A549 (cell line): ENCODE measurements at regions not wholly inside any gene's neighbourhood (a gene's known extent, or its start where the extent isn't known, plus 50 kb on each side); places are given as distances from the start of the nearest gene placed in this dataset.

Source experiments
- ATAC-seq, 2 experiments: fragments of 200-7000 bp in 1 of 2; fragments of >200 bp in 1 of 2; cut with Nextera tagmentation in 1 of 2; cut with Tn5 transposase in 1 of 2; 3 replicates each; pipeline versions ENCODE4 v1.8.0 to v1.9.1; 2018 to 2020; ENCODE audit warnings: mild to moderate bottlenecking in 1 of 2, moderate library complexity in 1 of 2
- CTCF ChIA-PET: fragments of 300-600 bp; sonication (Branson Sonifier 250); formaldehyde crosslinking; extraction: SDS; loops from one replicate; lab custom pipeline; 2021; ENCODE audit warnings: antibody characterized with exemption, inconsistent platforms; lab: Yijun Ruan, JAX
- POLR2A ChIA-PET: fragments of 350-600 bp; formaldehyde crosslinking; extraction: SDS; loops from one replicate; lab custom pipeline; 2021; ENCODE audit warnings: antibody characterized with exemption, inconsistent platforms; lab: Yijun Ruan, JAX
- DNase-seq, 2 experiments: peaks; one replicate each; pipeline versions ENCODE4 v3.0.0 to v3.0.0-alpha.2; 2011 to 2016; ENCODE audit warnings: low read depth in 1 of 2, low spot score in 1 of 2
- FAIRE-seq: peaks from 2 replicates; lab custom pipeline; 2011; peaks lifted over from hg19 to GRCh38; lab: Jason Lieb, UNC
- H3K27ac ChIP-seq, 2 experiments: fragments of >200 bp; sonication (Bioruptor Twin); formaldehyde crosslinking; 3 replicates each; pipeline ENCODE4 v1.5.1; 2016 to 2017
- H3K4me1 ChIP-seq: fragments of >200 bp; sonication (Bioruptor Twin); formaldehyde crosslinking; 3 replicates; pipeline ENCODE4 v1.6.1; 2016
- H3K4me2 ChIP-seq: fragments of >200 bp; sonication (Bioruptor Twin); formaldehyde crosslinking; 3 replicates; pipeline ENCODE4 v1.6.1; 2016
- H3K4me3 ChIP-seq: fragments of >200 bp; sonication (Bioruptor Twin); formaldehyde crosslinking; 3 replicates; pipeline ENCODE4 v1.5.1; 2016
- H3K9me3 ChIP-seq: fragments of >200 bp; sonication (Bioruptor Twin); formaldehyde crosslinking; 3 replicates; pipeline ENCODE4 v1.6.1; 2016
- BHLHE40 ChIP-seq: IDR thresholded peaks from 2 replicates; pipeline ENCODE4 v1.6.1; 2012; ENCODE audit warnings: low read depth, low read length, inconsistent platforms
- CEBPB ChIP-seq, 2 experiments: fragments of >200 bp in 1 of 2; sonication (Bioruptor Twin) in 1 of 2; formaldehyde crosslinking in 1 of 2; IDR thresholded peaks; 2 replicates each; pipeline ENCODE4 v1.6.1; 2012 to 2016
- FOXS1 ChIP-seq: fragments of 250-450 bp; sonication (Bioruptor Pico); IDR thresholded peaks from 2 replicates; pipeline ENCODE4 v1.5.0; 2020; ENCODE audit warnings: mild to moderate bottlenecking, moderate library complexity
- HOXA7 ChIP-seq: fragments of 250-450 bp; sonication (Bioruptor Pico); IDR thresholded peaks from 2 replicates; pipeline ENCODE4 v1.5.0; 2020; ENCODE audit warnings: mild to moderate bottlenecking, moderate library complexity
- HOXB13 ChIP-seq: fragments of 250-450 bp; sonication (Bioruptor Pico); IDR thresholded peaks from 2 replicates; pipeline ENCODE4 v1.5.0; 2020; ENCODE audit warnings: low read depth, mild to moderate bottlenecking, moderate library complexity
- HOXB5 ChIP-seq: fragments of 250-450 bp; sonication (Bioruptor Pico); IDR thresholded peaks from 2 replicates; pipeline ENCODE4 v1.5.0; 2020; ENCODE audit warnings: mild to moderate bottlenecking, moderate library complexity
- MAZ ChIP-seq: fragments of 150-350 bp; IDR thresholded peaks from 2 replicates; pipeline ENCODE4 v1.6.1; 2014; ENCODE audit warnings: antibody characterized with exemption, low read depth, low read length, borderline replicate concordance
- NPAS2 ChIP-seq: fragments of 250-450 bp; sonication (Bioruptor Pico); IDR thresholded peaks from 2 replicates; pipeline ENCODE4 v1.8.0; 2022; ENCODE audit warnings: mild to moderate bottlenecking, moderate library complexity, borderline replicate concordance
- POLR2AphosphoS2 ChIP-seq: conservative IDR thresholded peaks from 2 replicates; pipeline ENCODE4 v1.6.1; 2012; ENCODE audit warnings: low read length, improper control_type of control experiment, inconsistent platforms
- REST ChIP-seq: fragments of 200-600 bp; sonication (generic); IDR thresholded peaks from 2 replicates; pipeline ENCODE4 v1.6.1; 2016; ENCODE audit warnings: antibody characterized with exemption, mild to moderate bottlenecking, moderate library complexity
- RFX5 ChIP-seq: fragments of 450-650 bp; IDR thresholded peaks from 2 replicates; pipeline ENCODE4 v1.7.1; 2014; ENCODE audit warnings: antibody characterized with exemption, mild to moderate bottlenecking, moderate library complexity
- TFCP2L1 ChIP-seq: fragments of 250-450 bp; sonication (Bioruptor Pico); IDR thresholded peaks from 2 replicates; pipeline ENCODE4 v1.5.0; 2021; ENCODE audit warnings: mild to moderate bottlenecking
- TP53 ChIP-seq: fragments of 250-450 bp; sonication (Bioruptor Pico); IDR thresholded peaks from 2 replicates; pipeline ENCODE4 v1.5.0; 2021; ENCODE audit warnings: mild to moderate bottlenecking, moderate library complexity
- ZC3H11A ChIP-seq: fragments of 450-650 bp; IDR thresholded peaks from 2 replicates; pipeline ENCODE4 v1.6.1; 2014; ENCODE audit warnings: antibody characterized with exemption, mild to moderate bottlenecking
- ZSCAN20 ChIP-seq: fragments of 250-450 bp; sonication (Bioruptor Pico); IDR thresholded peaks from 2 replicates; pipeline ENCODE4 v1.8.0; 2022; ENCODE audit warnings: mild to moderate bottlenecking, moderate library complexity
- WGBS: methylation state at CpG from one replicate; pipeline ENCODE4 v1.1.6; 2017; ENCODE audit errors: missing lambda C conversion rate; 5-methylcytosine and 5-hydroxymethylcytosine counted together
- TF ChIP-seq, protein P1 (sequence below): fragments of >200 bp; sonication (Bioruptor Twin); formaldehyde crosslinking; IDR thresholded peaks from 3 replicates; pipeline ENCODE4 v1.5.1; 2016

GRCh38 chr6:44737829-44738528 is 350.5 kb downstream of the CDC5L start:
- no peak; a peak in 1 of 6 replicates for ATAC-seq
- CTCF ChIA-PET = no interaction called here
- H3K4me1 ChIP-seq = peaks cover 9% of the 10 kb centered on the region; the same call in 2 of the 3 replicates
- FAIRE-seq = no peak
- WGBS = 63% methylated on average over 4 of the region's 6 CpGs
- TF ChIP-seq TP53 (CRISPR knock-in tag) = no peak
- TF ChIP-seq ZSCAN20 (CRISPR knock-in tag) = no peak
- no peak for TF ChIP-seq CEBPB (IDR thresholded peaks at IDR 0.05)
- TF ChIP-seq POLR2AphosphoS2 = no peak
- TF ChIP-seq FOXS1 (CRISPR knock-in tag) = no peak
- TF ChIP-seq HOXB5 (CRISPR knock-in tag) = no peak
- TF ChIP-seq HOXB13 (CRISPR knock-in tag) = no peak
- no peak for TF ChIP-seq ZC3H11A
- no peak for TF ChIP-seq BHLHE40
- no peak for TF ChIP-seq MAZ
- no peak for TF ChIP-seq HOXA7 (CRISPR knock-in tag)
- TF ChIP-seq REST = no peak
- no peak overlapping the region for H3K4me3 ChIP-seq
- no peak overlapping the region for H3K4me2 ChIP-seq
- DNase-seq = no peak
- peak overlapping the region in 1 of 2 experiments; percentile 55; a peak in 2 of 6 replicates for H3K27ac ChIP-seq
- no peaks in the 10 kb centered on the region for H3K9me3 ChIP-seq
- POLR2A ChIA-PET = no interaction called here

DNA sequence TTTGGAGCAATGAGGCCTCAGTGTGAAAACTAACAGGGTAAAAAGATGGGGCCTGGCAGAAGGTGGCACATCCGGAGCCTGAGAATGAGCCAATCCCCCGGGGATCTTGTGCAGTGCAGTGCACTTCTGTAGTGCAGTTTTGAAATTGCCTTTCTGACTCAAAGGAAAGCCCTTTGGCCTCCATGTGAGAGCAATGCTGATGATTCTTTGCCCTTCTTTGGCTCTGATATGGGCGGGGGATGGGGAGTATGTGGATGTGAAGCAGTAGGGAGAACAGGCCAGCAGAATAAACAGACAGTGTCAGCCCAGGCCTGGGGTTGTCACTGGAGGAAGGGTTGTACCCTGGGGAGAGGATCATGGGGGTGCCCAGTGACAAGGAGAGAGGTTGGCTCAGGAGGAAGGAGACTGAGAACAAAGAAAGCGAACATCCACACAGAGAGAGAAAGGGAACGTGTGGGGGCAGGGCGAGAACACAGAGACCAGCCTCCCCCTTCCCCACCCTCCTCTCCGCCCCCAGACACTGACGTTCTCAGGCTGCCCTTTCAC is 351.2 kb downstream of the CDC5L start:
- DNase-seq (peak in 1 of 2 experiments; percentile 10), ATAC-seq (peak; percentile 46 to 51; a peak in 3 of 6 replicates), FAIRE-seq (no peak)
- H3K4me3 ChIP-seq = no peak overlapping the region
- POLR2A ChIA-PET = no interaction called here
- 63% methylated on average over 8 of the region's 8 CpGs for WGBS
- no peak overlapping the region for H3K4me2 ChIP-seq
- peaks cover 9% of the 10 kb centered on the region; the same call in 2 of the 3 replicates for H3K4me1 ChIP-seq
- no peak for TF ChIP-seq BHLHE40
- no peaks in the 10 kb centered on the region for H3K9me3 ChIP-seq
- CTCF ChIA-PET = no interaction called here
- H3K27ac ChIP-seq = peak overlapping the region in 1 of 2 experiments; percentile 55; a peak in 2 of 6 replicates

- ATAC-seq (no peak), FAIRE-seq (no peak), DNase-seq (no peak)
- no peaks in the 10 kb centered on the region for H3K9me3 ChIP-seq
- ChIA-PET POLR2A (no interaction called here), CTCF (no interaction called here)
- 84% methylated on average over 16 of the region's 16 CpGs for WGBS
- H3K4me1 ChIP-seq = peaks cover 9% of the 10 kb centered on the region; the same call in 2 of the 3 replicates
- no peak overlapping the region for H3K4me3 ChIP-seq
- H3K27ac ChIP-seq = 0 out of 6 replicates have a peak overlapping the region, but pooled peaks of 1 of the 2 experiments have one; percentile 31
- no peak for TF ChIP-seq TFCP2L1
- no peak for TF ChIP-seq NPAS2 (CRISPR knock-in tag)
- TF ChIP-seq, protein P1, sequence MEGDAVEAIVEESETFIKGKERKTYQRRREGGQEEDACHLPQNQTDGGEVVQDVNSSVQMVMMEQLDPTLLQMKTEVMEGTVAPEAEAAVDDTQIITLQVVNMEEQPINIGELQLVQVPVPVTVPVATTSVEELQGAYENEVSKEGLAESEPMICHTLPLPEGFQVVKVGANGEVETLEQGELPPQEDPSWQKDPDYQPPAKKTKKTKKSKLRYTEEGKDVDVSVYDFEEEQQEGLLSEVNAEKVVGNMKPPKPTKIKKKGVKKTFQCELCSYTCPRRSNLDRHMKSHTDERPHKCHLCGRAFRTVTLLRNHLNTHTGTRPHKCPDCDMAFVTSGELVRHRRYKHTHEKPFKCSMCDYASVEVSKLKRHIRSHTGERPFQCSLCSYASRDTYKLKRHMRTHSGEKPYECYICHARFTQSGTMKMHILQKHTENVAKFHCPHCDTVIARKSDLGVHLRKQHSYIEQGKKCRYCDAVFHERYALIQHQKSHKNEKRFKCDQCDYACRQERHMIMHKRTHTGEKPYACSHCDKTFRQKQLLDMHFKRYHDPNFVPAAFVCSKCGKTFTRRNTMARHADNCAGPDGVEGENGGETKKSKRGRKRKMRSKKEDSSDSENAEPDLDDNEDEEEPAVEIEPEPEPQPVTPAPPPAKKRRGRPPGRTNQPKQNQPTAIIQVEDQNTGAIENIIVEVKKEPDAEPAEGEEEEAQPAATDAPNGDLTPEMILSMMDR = no peak
- TF ChIP-seq BHLHE40 = no peak
- TF ChIP-seq RFX5 = no peak
- no peak overlapping the region for H3K4me2 ChIP-seq
These were observed 351.7 kb downstream of the CDC5L start for GRCh38 chr6:44739181-44739580.
